ENCODE measurements at regions not wholly inside any gene's neighbourhood (a gene's known extent, or its start where the extent isn't known, plus 50 kb on each side); places are given as distances from the start of the nearest gene placed in this dataset.

GRCh38 chrX:8364369-8365141, 100.1 kb upstream of the VCX3B start:
- TF ChIP-seq POLR2A (IDR thresholded peaks at IDR 0.05): no peak
- peak in 4 of 7 experiments; percentile 12 to 43 (median 28) for TF ChIP-seq CTCF (IDR thresholded peaks at IDR 0.05)
- no peak for TF ChIP-seq POLR2AphosphoS5 (IDR thresholded peaks at IDR 0.05)

All from stomach (tissue), 4 donors.